CD4-positive, CD25-positive, alpha-beta regulatory T cell (primary cell): ENCODE measurements at regions not wholly inside any gene's neighbourhood (a gene's known extent, or its start where the extent isn't known, plus 50 kb on each side); places are given as distances from the start of the nearest gene placed in this dataset.
"Not testable (repeated sequence)": the region's sequence is repeated elsewhere in the genome, so short reads cannot be mapped to it uniquely, and the experiment has no call there.

Source experiments
- ATAC-seq, 2 donors: fragments of 150-1000 bp; cut with Tn5 transposase; one replicate each; pipeline ENCODE4 v1.10.0; 2021; ENCODE audit warnings: low read depth in 2 of 2, moderate number of reproducible peaks in 2 of 2, moderate library complexity in 1 of 2
- DNase-seq, 3 donors: peaks; one replicate each; pipeline versions ENCODE4 v3.0.0 to v3.0.0-alpha.2; 2012 to 2022; ENCODE audit warnings: mixed read lengths in 1 of 3
- H3K27ac ChIP-seq: one replicate; pipeline ENCODE4 v1.7.0; 2013; ENCODE audit warnings: mild to moderate bottlenecking, low read length; ENCODE audit not compliant: insufficient read depth, poor library complexity, severe bottlenecking
- H3K27me3 ChIP-seq: one replicate; pipeline ENCODE4 v1.7.0; 2013; ENCODE audit warnings: low read length; ENCODE audit not compliant: control insufficient read depth, insufficient read depth
- H3K36me3 ChIP-seq: one replicate; pipeline ENCODE4 v1.7.0; 2013; ENCODE audit warnings: mild to moderate bottlenecking, low read length, moderate library complexity; ENCODE audit not compliant: control insufficient read depth, insufficient read depth
- H3K4me1 ChIP-seq: 2 replicates; pipeline ENCODE4 v1.7.0; 2013; ENCODE audit warnings: mild to moderate bottlenecking, low read length; ENCODE audit not compliant: insufficient read depth, control insufficient read depth, poor library complexity, severe bottlenecking
- H3K4me3 ChIP-seq: one replicate; pipeline ENCODE4 v1.7.0; 2013; ENCODE audit warnings: low read depth, mild to moderate bottlenecking, low read length, moderate library complexity
- H3K9me3 ChIP-seq, 2 experiments: 1 replicate in 1 of 2; 2 replicates in 1 of 2; pipeline ENCODE4 v1.7.0; 2013; ENCODE audit warnings: low read length in 2 of 2, mild to moderate bottlenecking in 1 of 2, moderate library complexity in 1 of 2; ENCODE audit not compliant: control insufficient read depth in 2 of 2
- H3K27ac Mint-ChIP-seq, 3 donors: one replicate each; pipeline ENCODE4 v1.8.0; 2020 to 2022; ENCODE audit warnings: mild to moderate bottlenecking in 3 of 3, mixed read lengths in 3 of 3, moderate library complexity in 2 of 3
- H3K27me3 Mint-ChIP-seq: one replicate; pipeline ENCODE4 v1.8.0; 2022; ENCODE audit warnings: mild to moderate bottlenecking, mixed read lengths
- H3K36me3 Mint-ChIP-seq: one replicate; pipeline ENCODE4 v1.8.0; 2020; ENCODE audit warnings: mixed read lengths
- H3K4me1 Mint-ChIP-seq, 4 donors: one replicate each; pipeline ENCODE4 v1.8.0; 2020 to 2022; ENCODE audit warnings: mixed read lengths in 4 of 4, mild to moderate bottlenecking in 1 of 4
- H3K4me3 Mint-ChIP-seq, 4 donors: one replicate each; pipeline ENCODE4 v1.8.0; 2020 to 2022; ENCODE audit warnings: mild to moderate bottlenecking in 4 of 4, mixed read lengths in 4 of 4, moderate library complexity in 3 of 4
- H3K9me3 Mint-ChIP-seq, 7 donors: one replicate each; pipeline ENCODE4 v1.8.0; 2020 to 2022; ENCODE audit warnings: mixed read lengths in 7 of 7, mild to moderate bottlenecking in 3 of 7, moderate library complexity in 2 of 7

- no peaks in the 10 kb centered on the region for H3K4me1 Mint-ChIP-seq
- H3K4me3 Mint-ChIP-seq: no peak overlapping the region
- H3K4me1 ChIP-seq: no peaks in the 10 kb centered on the region
- H3K27me3 ChIP-seq: no peaks in the 10 kb centered on the region
- no peaks in the 10 kb centered on the region for H3K36me3 ChIP-seq
- no peak overlapping the region for H3K27ac Mint-ChIP-seq
- ATAC-seq (no peak), DNase-seq (no peak)
- H3K4me3 ChIP-seq: no peak overlapping the region
- no peak overlapping the region for H3K27ac ChIP-seq
- H3K27me3 Mint-ChIP-seq: peaks cover 5% of the 10 kb centered on the region
- H3K9me3 Mint-ChIP-seq: peaks cover 0 to 4% (median 0%) of the 10 kb centered on the region in 7 donors
- no peaks in the 10 kb centered on the region for H3K9me3 ChIP-seq
- no peaks in the 10 kb centered on the region for H3K36me3 Mint-ChIP-seq
These were observed 695.1 kb upstream of the ACVR2A start for GRCh38 chr2:147149575-147150240.

DNA sequence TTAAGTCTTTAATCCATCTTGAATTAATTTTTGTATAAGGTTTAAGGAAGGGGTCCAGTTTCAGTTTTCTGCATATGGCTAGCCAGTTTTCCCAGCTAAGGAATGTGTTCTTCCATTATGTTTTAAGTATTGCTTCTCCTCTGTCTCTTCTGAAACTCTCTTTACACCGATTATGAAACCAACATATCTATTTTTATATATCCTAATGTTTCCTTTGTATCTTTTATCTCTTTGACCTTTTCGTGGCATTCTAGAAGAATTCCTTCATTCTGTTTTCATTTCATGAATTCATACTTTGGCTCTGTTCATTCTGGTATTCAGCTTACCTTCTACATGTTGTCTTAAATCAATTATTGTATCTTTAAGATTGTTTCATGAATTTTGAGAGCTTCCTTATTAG lies 697.0 kb upstream of the ACVR2A start:
- Histone ChIP-seq H3K27me3 (no peaks in the 10 kb centered on the region), H3K9me3 (no peaks in the 10 kb centered on the region)
- H3K4me1 Mint-ChIP-seq: no peaks in the 10 kb centered on the region

GRCh38 chr2:147141930-147142329 lies 702.9 kb upstream of the ACVR2A start:
- no peaks in the 10 kb centered on the region for H3K36me3 Mint-ChIP-seq

More for the DNA sequence above, 697.0 kb upstream of the ACVR2A start:
- Mint-ChIP-seq H3K9me3 (peaks cover 0 to 4% (median 0%) of the 10 kb centered on the region in 7 donors), H3K4me3 (no peak overlapping the region), H3K36me3 (no peaks in the 10 kb centered on the region), H3K27me3 (peaks cover 5% of the 10 kb centered on the region), H3K27ac (no peak overlapping the region)
- Histone ChIP-seq H3K36me3 (no peaks in the 10 kb centered on the region), H3K27ac (no peak overlapping the region), H3K4me3 (no peak overlapping the region), H3K4me1 (no peaks in the 10 kb centered on the region)
- ATAC-seq (no peak), DNase-seq (no peak)

DNA sequence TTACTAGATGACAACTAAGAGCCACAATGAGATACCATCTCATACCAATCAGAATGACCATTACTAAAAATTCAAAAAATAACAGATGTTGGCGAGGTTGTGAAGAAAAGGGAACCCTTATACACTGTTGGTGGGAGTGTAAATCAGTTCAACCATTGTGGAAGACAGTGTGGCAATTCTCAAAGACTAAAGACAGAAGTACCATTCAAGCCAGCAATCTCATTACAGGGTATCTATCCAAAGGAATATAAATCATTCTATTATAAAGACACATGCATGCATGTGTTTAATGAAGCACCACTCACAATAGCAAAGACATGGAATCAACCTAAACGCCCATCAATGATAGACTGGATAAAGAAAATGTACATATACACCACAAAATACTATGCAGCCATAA lies 705.1 kb upstream of the ACVR2A start:
- not testable (repeated sequence) for H3K27me3 Mint-ChIP-seq

More at GRCh38 chr2:147141930-147142329, 702.9 kb upstream of the ACVR2A start:
- DNase-seq: no peak
- Histone ChIP-seq H3K9me3 (no peaks in the 10 kb centered on the region), H3K27ac (no peak overlapping the region), H3K4me1 (no peaks in the 10 kb centered on the region), H3K36me3 (no peaks in the 10 kb centered on the region), H3K27me3 (no peaks in the 10 kb centered on the region), H3K4me3 (no peak overlapping the region)
- no peak overlapping the region for H3K27ac Mint-ChIP-seq
- H3K4me3 Mint-ChIP-seq: no peak overlapping the region
- H3K27me3 Mint-ChIP-seq: no peaks in the 10 kb centered on the region
- ATAC-seq: no peak
- peaks cover 0 to 2% (median 0%) of the 10 kb centered on the region in 7 donors for H3K9me3 Mint-ChIP-seq
- no peaks in the 10 kb centered on the region for H3K4me1 Mint-ChIP-seq

DNA sequence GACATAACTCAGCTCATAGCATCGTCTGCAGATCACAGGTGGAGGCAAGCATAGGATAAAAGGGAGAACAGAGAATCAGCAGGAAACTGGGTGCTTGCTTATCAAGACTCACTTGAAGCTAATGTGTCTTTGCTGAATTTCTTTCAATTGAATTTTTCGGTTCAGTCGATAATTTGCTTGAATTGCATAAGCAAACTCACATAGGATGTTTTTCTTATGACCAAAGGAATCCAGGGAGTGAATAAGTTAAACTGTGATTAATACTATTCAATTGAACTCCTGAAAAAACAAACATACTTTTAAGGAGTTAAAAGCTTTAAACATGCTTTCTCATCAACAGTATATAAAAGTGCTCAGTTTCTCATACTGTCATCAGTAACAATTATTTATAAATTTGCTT lies 707.1 kb upstream of the ACVR2A start:
- no peak overlapping the region for H3K4me3 Mint-ChIP-seq
- no peak for DNase-seq
- H3K36me3 ChIP-seq: no peaks in the 10 kb centered on the region
- no peaks in the 10 kb centered on the region for H3K27me3 Mint-ChIP-seq
- no peaks in the 10 kb centered on the region for H3K4me1 ChIP-seq
- no peak for ATAC-seq
- no peaks in the 10 kb centered on the region for H3K9me3 ChIP-seq
- no peak overlapping the region for H3K4me3 ChIP-seq
- H3K36me3 Mint-ChIP-seq: no peaks in the 10 kb centered on the region
- H3K27me3 ChIP-seq: no peaks in the 10 kb centered on the region
- H3K4me1 Mint-ChIP-seq: no peaks in the 10 kb centered on the region
- H3K27ac Mint-ChIP-seq: no peak overlapping the region
- peaks cover 0 to 3% (median 0%) of the 10 kb centered on the region in 7 donors for H3K9me3 Mint-ChIP-seq
- no peak overlapping the region for H3K27ac ChIP-seq

More for the DNA sequence above, 705.1 kb upstream of the ACVR2A start:
- H3K4me1 Mint-ChIP-seq, H3K4me3 Mint-ChIP-seq, H3K36me3 Mint-ChIP-seq, H3K27ac ChIP-seq, H3K27me3 ChIP-seq, ATAC-seq, H3K9me3 ChIP-seq, H3K36me3 ChIP-seq, H3K27ac Mint-ChIP-seq, H3K4me1 ChIP-seq, H3K9me3 Mint-ChIP-seq, DNase-seq, H3K4me3 ChIP-seq: not testable (repeated sequence)

GRCh38 chr2:147135376-147135775 lies 709.5 kb upstream of the ACVR2A start:
- ATAC-seq: no peak
- no peak overlapping the region for H3K27ac Mint-ChIP-seq

GRCh38 chr2:147133286-147133908 lies 711.4 kb upstream of the ACVR2A start:
- Mint-ChIP-seq H3K9me3 (peaks cover 0 to 5% (median 2%) of the 10 kb centered on the region in 7 donors), H3K4me1 (no peaks in the 10 kb centered on the region), H3K27ac (no peak overlapping the region), H3K36me3 (no peaks in the 10 kb centered on the region), H3K4me3 (no peak overlapping the region), H3K27me3 (peaks cover 5% of the 10 kb centered on the region)
- Histone ChIP-seq H3K27me3 (no peaks in the 10 kb centered on the region), H3K4me3 (no peak overlapping the region), H3K9me3 (no peaks in the 10 kb centered on the region), H3K4me1 (no peaks in the 10 kb centered on the region), H3K36me3 (no peaks in the 10 kb centered on the region), H3K27ac (no peak overlapping the region)
- ATAC-seq (no peak), DNase-seq (no peak)

More at GRCh38 chr2:147135376-147135775, 709.5 kb upstream of the ACVR2A start:
- no peaks in the 10 kb centered on the region for H3K4me1 ChIP-seq
- no peaks in the 10 kb centered on the region for H3K36me3 ChIP-seq
- H3K4me1 Mint-ChIP-seq: no peaks in the 10 kb centered on the region
- DNase-seq: no peak
- H3K4me3 ChIP-seq: no peak overlapping the region
- no peak overlapping the region for H3K4me3 Mint-ChIP-seq
- H3K27ac ChIP-seq: no peak overlapping the region
- peaks cover 0 to 5% (median 0%) of the 10 kb centered on the region in 7 donors for H3K9me3 Mint-ChIP-seq
- H3K9me3 ChIP-seq: no peaks in the 10 kb centered on the region
- no peaks in the 10 kb centered on the region for H3K27me3 ChIP-seq
- H3K27me3 Mint-ChIP-seq: peaks cover 5% of the 10 kb centered on the region
- H3K36me3 Mint-ChIP-seq: no peaks in the 10 kb centered on the region

DNA sequence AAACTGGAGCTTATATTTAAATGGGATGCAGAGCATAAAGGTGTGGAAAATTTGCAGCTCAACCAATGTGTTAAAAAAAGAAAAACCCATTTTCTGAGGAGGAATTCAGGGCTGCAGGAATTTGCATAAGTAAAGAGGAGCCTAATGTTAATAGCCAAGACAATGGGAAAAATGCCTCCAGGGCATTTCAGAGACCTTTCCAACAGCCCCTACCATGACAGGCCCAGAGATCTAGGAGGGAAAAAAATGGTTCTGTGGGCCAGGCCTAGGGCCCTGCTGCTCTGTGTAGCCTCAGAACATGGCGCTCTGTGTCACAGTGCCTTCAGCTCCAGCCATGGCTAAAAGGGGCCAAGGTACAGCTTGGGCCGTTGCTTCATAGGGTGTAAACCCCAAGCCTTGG lies 719.7 kb upstream of the ACVR2A start:
- Mint-ChIP-seq H3K27ac (no peak overlapping the region), H3K27me3 (peaks cover 6% of the 10 kb centered on the region), H3K4me1 (no peaks in the 10 kb centered on the region), H3K9me3 (peaks cover 0 to 9% (median 6%) of the 10 kb centered on the region in 7 donors), H3K36me3 (no peaks in the 10 kb centered on the region), H3K4me3 (no peak overlapping the region)
- H3K9me3 ChIP-seq: no peaks in the 10 kb centered on the region
- no peak overlapping the region for H3K27ac ChIP-seq
- ATAC-seq (no peak), DNase-seq (no peak)
- H3K27me3 ChIP-seq: no peaks in the 10 kb centered on the region
- H3K36me3 ChIP-seq: no peaks in the 10 kb centered on the region
- H3K4me3 ChIP-seq: no peak overlapping the region
- H3K4me1 ChIP-seq: no peaks in the 10 kb centered on the region
